Activated CD8-positive, alpha-beta T cell treated with anti-CD3 and anti-CD28 coated beads for 36 hours (primary cell): ENCODE measurements at regions not wholly inside any gene's neighbourhood (a gene's known extent, or its start where the extent isn't known, plus 50 kb on each side); places are given as distances from the start of the nearest gene placed in this dataset.
"Not testable (repeated sequence)": the region's sequence is repeated elsewhere in the genome, so short reads cannot be mapped to it uniquely, and the experiment has no call there.

Experiments
- ATAC-seq: fragments of 200-7000 bp; cut with Tn5 transposase; one replicate; pipeline ENCODE4 v1.10.0; 2021; ENCODE audit warnings: mild to moderate bottlenecking, moderate library complexity
- CTCF ChIA-PET: fragments of 350-600 bp; sonication (Branson Sonifier 250); formaldehyde crosslinking; loops from one replicate; lab custom pipeline; 2021; ENCODE audit warnings: antibody characterized with exemption; lab: Charles Lee
- POLR2A ChIA-PET: fragments of 350-600 bp; sonication (Branson Sonifier 250); formaldehyde crosslinking; loops from one replicate; lab custom pipeline; 2021; ENCODE audit warnings: antibody characterized with exemption; lab: Charles Lee
- DNase-seq: peaks from one replicate; pipeline ENCODE4 v3.0.0-alpha.2; 2020
- H3K27ac Mint-ChIP-seq: one replicate; pipeline ENCODE4 v1.8.0; 2021; ENCODE audit warnings: mild to moderate bottlenecking, mixed read lengths
- H3K27me3 Mint-ChIP-seq: one replicate; pipeline ENCODE4 v1.8.0; 2021; ENCODE audit warnings: mixed read lengths
- H3K36me3 Mint-ChIP-seq: one replicate; pipeline ENCODE4 v1.8.0; 2021; ENCODE audit warnings: low read depth, mixed read lengths
- H3K4me1 Mint-ChIP-seq: one replicate; pipeline ENCODE4 v1.8.0; 2021; ENCODE audit warnings: low read depth, mixed read lengths
- H3K4me3 Mint-ChIP-seq: one replicate; pipeline ENCODE4 v1.8.0; 2021; ENCODE audit warnings: mild to moderate bottlenecking, moderate library complexity, mixed read lengths
- H3K9me3 Mint-ChIP-seq: one replicate; pipeline ENCODE4 v1.8.0; 2021; ENCODE audit warnings: mixed read lengths
- CTCF ChIP-seq: fragments of 200-600 bp; IDR thresholded peaks from one replicate; pipeline ENCODE4 v1.8.0; 2022; ENCODE audit warnings: antibody characterized with exemption, mild to moderate bottlenecking
- intact Hi-C: fragments of 100-400 bp; cut with micrococcal nuclease; formaldehyde crosslinking; loops from one replicate; pipeline ENCODE4 v1.10.0; 2022

GRCh38 chr3:147301781-147302180 is 104.6 kb downstream of the ZIC4 start:
- intact Hi-C loops = no loop called here
- ATAC-seq = no peak
- H3K4me3 Mint-ChIP-seq = no peak overlapping the region
- no peaks in the 10 kb centered on the region for H3K27me3 Mint-ChIP-seq
- H3K36me3 Mint-ChIP-seq = no peaks in the 10 kb centered on the region
- peaks cover 5% of the 10 kb centered on the region for H3K9me3 Mint-ChIP-seq
- ChIA-PET POLR2A (no interaction called here), CTCF (no interaction called here)
- TF ChIP-seq CTCF = no peak
- no peaks in the 10 kb centered on the region for H3K4me1 Mint-ChIP-seq
- no peak for DNase-seq
- H3K27ac Mint-ChIP-seq = no peak overlapping the region

DNA sequence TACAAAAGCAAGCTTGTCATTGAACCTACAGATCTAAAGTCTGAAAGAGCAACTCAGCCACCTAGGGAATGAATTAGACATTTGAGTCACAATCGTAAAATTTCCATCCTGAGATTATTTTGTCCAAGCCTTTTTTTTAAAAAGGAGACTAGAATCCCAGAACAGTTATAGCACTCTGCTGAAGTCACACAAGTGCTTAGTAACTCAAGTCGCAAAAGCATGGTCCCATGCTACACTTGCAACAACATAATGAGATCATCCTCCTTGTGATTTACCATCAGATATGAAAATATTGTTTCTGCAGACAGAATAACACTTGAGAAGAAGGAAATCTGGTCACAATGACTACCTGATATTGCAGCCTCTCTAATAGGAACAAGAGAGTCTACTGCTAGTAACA is 106.7 kb downstream of the ZIC4 start:
- H3K4me1 Mint-ChIP-seq = no peaks in the 10 kb centered on the region
- H3K36me3 Mint-ChIP-seq = no peaks in the 10 kb centered on the region
- ATAC-seq (no peak), DNase-seq (no peak)
- intact Hi-C loops = no loop called here
- no peak overlapping the region for H3K4me3 Mint-ChIP-seq
- H3K27ac Mint-ChIP-seq = no peak overlapping the region
- CTCF ChIA-PET = no interaction called here
- H3K27me3 Mint-ChIP-seq = no peaks in the 10 kb centered on the region
- peaks cover 5% of the 10 kb centered on the region for H3K9me3 Mint-ChIP-seq
- POLR2A ChIA-PET = no interaction called here
- TF ChIP-seq CTCF = no peak

GRCh38 chr3:147298511-147298982 is 107.8 kb downstream of the ZIC4 start:
- Mint-ChIP-seq H3K27ac (no peak overlapping the region), H3K36me3 (no peaks in the 10 kb centered on the region), H3K9me3 (peaks cover 3% of the 10 kb centered on the region), H3K4me3 (no peak overlapping the region), H3K4me1 (no peaks in the 10 kb centered on the region), H3K27me3 (no peaks in the 10 kb centered on the region)
- ATAC-seq (no peak), DNase-seq (no peak)
- ChIA-PET CTCF (no interaction called here), POLR2A (interaction anchor here (0.6 kb wide), 1 partner anchor 117 kb away, joined by 3 read pairs; no protein-coding TSS in a partner anchor)
- TF ChIP-seq CTCF = no peak
- intact Hi-C loops = no loop called here

GRCh38 chr3:147297761-147298350 is 108.5 kb downstream of the ZIC4 start:
- DNase-seq (no peak), ATAC-seq (no peak)
- CTCF ChIA-PET = no interaction called here
- no peaks in the 10 kb centered on the region for H3K4me1 Mint-ChIP-seq
- intact Hi-C loops = no loop called here
- H3K27ac Mint-ChIP-seq = no peak overlapping the region
- no peak overlapping the region for H3K4me3 Mint-ChIP-seq
- H3K27me3 Mint-ChIP-seq = no peaks in the 10 kb centered on the region
- POLR2A ChIA-PET = no interaction called here
- H3K9me3 Mint-ChIP-seq = peaks cover 3% of the 10 kb centered on the region
- no peak for TF ChIP-seq CTCF
- no peaks in the 10 kb centered on the region for H3K36me3 Mint-ChIP-seq

- ATAC-seq, H3K9me3 Mint-ChIP-seq, intact Hi-C loops, CTCF ChIA-PET, H3K27ac Mint-ChIP-seq, H3K36me3 Mint-ChIP-seq, DNase-seq, H3K4me3 Mint-ChIP-seq, H3K4me1 Mint-ChIP-seq, POLR2A ChIA-PET, H3K27me3 Mint-ChIP-seq: not testable (repeated sequence)
Measured at GRCh38 chr3:147287370-147287769, 119.0 kb downstream of the ZIC4 start.
